SK-N-MC (cell line): ENCODE measurements at regions not wholly inside any gene's neighbourhood (a gene's known extent, or its start where the extent isn't known, plus 50 kb on each side); places are given as distances from the start of the nearest gene placed in this dataset.

Experiments used
- EZH2 ChIP-seq: fragments of 200-600 bp; sonication (generic); IDR thresholded peaks from one replicate; pipeline ENCODE4 v1.6.1; 2017; ENCODE audit warnings: antibody characterized with exemption
- POLR2AphosphoS5 ChIP-seq: IDR thresholded peaks from 2 replicates; pipeline ENCODE4 v1.6.1; 2012; ENCODE audit warnings: mild to moderate bottlenecking, low read depth, low read length, borderline replicate concordance

- TF ChIP-seq POLR2AphosphoS5 = no peak
- TF ChIP-seq EZH2 = no peak
These were observed 375.0 kb upstream of the HS6ST1 start for GRCh38 chr2:128693743-128694029.
